Fibroblast of villous mesenchyme (primary cell): ENCODE measurements at regions not wholly inside any gene's neighbourhood (a gene's known extent, or its start where the extent isn't known, plus 50 kb on each side); places are given as distances from the start of the nearest gene placed in this dataset.

Source experiments
- DNase-seq: peaks from one replicate; pipeline ENCODE4 v3.0.0-alpha.2; 2010; ENCODE audit warnings: low read depth
- H3K4me3 ChIP-seq: 2 replicates; pipeline ENCODE4 v1.5.1; 2011; ENCODE audit warnings: low read depth, mild to moderate bottlenecking, low read length
- CTCF ChIP-seq: IDR thresholded peaks from 2 replicates; pipeline ENCODE4 v1.5.1; 2012; ENCODE audit warnings: low read depth, mild to moderate bottlenecking, low read length; ENCODE audit not compliant: insufficient read depth

- DNase-seq, result no peak
- no peak overlapping the region for H3K4me3 ChIP-seq
- no peak for TF ChIP-seq CTCF
Observed at GRCh38 chr7:145327646-145328045, 491.8 kb upstream of the TPK1 start.

- H3K4me3 ChIP-seq, result no peak overlapping the region
- TF ChIP-seq CTCF, result no peak
- no peak for DNase-seq
Observed at GRCh38 chr7:145324081-145324480, 488.2 kb upstream of the TPK1 start.

- TF ChIP-seq CTCF, result no peak
- no peak overlapping the region for H3K4me3 ChIP-seq
- no peak for DNase-seq
Observed at GRCh38 chr7:145313551-145313950, 477.7 kb upstream of the TPK1 start.

GRCh38 chr7:145293754-145294153 is 457.9 kb upstream of the TPK1 start:
- no peak for DNase-seq
- no peak overlapping the region for H3K4me3 ChIP-seq
- TF ChIP-seq CTCF, result no peak

- no peak for TF ChIP-seq CTCF
- H3K4me3 ChIP-seq, result no peak overlapping the region
- no peak for DNase-seq
Observed at GRCh38 chr7:145293228-145293701, 457.4 kb upstream of the TPK1 start.

GRCh38 chr7:145289384-145289783 is 453.5 kb upstream of the TPK1 start:
- TF ChIP-seq CTCF, result no peak
- H3K4me3 ChIP-seq, result no peak overlapping the region
- DNase-seq, result no peak

GRCh38 chr7:145276118-145276517 is 440.3 kb upstream of the TPK1 start:
- no peak for DNase-seq
- TF ChIP-seq CTCF, result no peak
- H3K4me3 ChIP-seq, result no peak overlapping the region
